HG02571 (cell line): ENCODE measurements at regions not wholly inside any gene's neighbourhood (a gene's known extent, or its start where the extent isn't known, plus 50 kb on each side); places are given as distances from the start of the nearest gene placed in this dataset.
"Not testable (repeated sequence)": the region's sequence is repeated elsewhere in the genome, so short reads cannot be mapped to it uniquely, and the experiment has no call there.

Experiments
- ATAC-seq: cut with Tn5 transposase; IDR thresholded peaks from one replicate; pipeline ENCODE4 v1.9.1; 2021; ENCODE audit warnings: mild to moderate bottlenecking, moderate library complexity; ENCODE audit not compliant: unreplicated experiment

- no peak for ATAC-seq
Measured at GRCh38 chr13:70817576-70817975, 709.3 kb upstream of the KLHL1 start.

GRCh38 chr13:70816853-70817252 lies 708.6 kb upstream of the KLHL1 start:
- no peak for ATAC-seq

- no peak for ATAC-seq
Measured at GRCh38 chr13:70814684-70815083, 706.4 kb upstream of the KLHL1 start.

GRCh38 chr13:70812481-70812880 lies 704.2 kb upstream of the KLHL1 start:
- no peak for ATAC-seq

- no peak for ATAC-seq
Measured at GRCh38 chr13:70809588-70809987, 701.3 kb upstream of the KLHL1 start.

GRCh38 chr13:70798385-70798784 lies 690.1 kb upstream of the KLHL1 start:
- ATAC-seq: no peak

- no peak for ATAC-seq
Measured at GRCh38 chr13:70795484-70795883, 687.2 kb upstream of the KLHL1 start.

GRCh38 chr13:70792121-70792520 lies 683.9 kb upstream of the KLHL1 start:
- no peak for ATAC-seq

GRCh38 chr13:70789751-70790150 lies 681.5 kb upstream of the KLHL1 start:
- ATAC-seq: no peak

- ATAC-seq: no peak
Measured at GRCh38 chr13:70788074-70788473, 679.8 kb upstream of the KLHL1 start.

- no peak for ATAC-seq
Measured at GRCh38 chr13:70784207-70784989, 676.1 kb upstream of the KLHL1 start.

GRCh38 chr13:70769817-70770216 lies 661.6 kb upstream of the KLHL1 start:
- ATAC-seq: no peak

- ATAC-seq: no peak
Measured at GRCh38 chr13:70758932-70759331, 650.7 kb upstream of the KLHL1 start.

GRCh38 chr13:70756088-70756487 lies 647.8 kb upstream of the KLHL1 start:
- no peak for ATAC-seq

- no peak for ATAC-seq
Measured at GRCh38 chr13:70755456-70755855, 647.2 kb upstream of the KLHL1 start.

GRCh38 chr13:70747262-70747661 lies 639.0 kb upstream of the KLHL1 start:
- ATAC-seq: no peak

GRCh38 chr13:70746469-70746868 lies 638.2 kb upstream of the KLHL1 start:
- ATAC-seq: not testable (repeated sequence)

GRCh38 chr13:70736622-70737317 lies 628.5 kb upstream of the KLHL1 start:
- ATAC-seq: no peak

- no peak for ATAC-seq
Measured at GRCh38 chr13:70732611-70733010, 624.4 kb upstream of the KLHL1 start.

GRCh38 chr13:70729369-70729768 lies 621.1 kb upstream of the KLHL1 start:
- no peak for ATAC-seq

GRCh38 chr13:70723732-70724131 lies 615.5 kb upstream of the KLHL1 start:
- no peak for ATAC-seq

GRCh38 chr13:70720386-70720785 lies 612.1 kb upstream of the KLHL1 start:
- ATAC-seq: no peak
